MCF 10A (cell line): ENCODE measurements at regions not wholly inside any gene's neighbourhood (a gene's known extent, or its start where the extent isn't known, plus 50 kb on each side); places are given as distances from the start of the nearest gene placed in this dataset.

Source experiments
- BruUV-seq: library from RNA; stranded (reverse); fragments of 400-500 nt; replicated peaks from 2 replicates; lab custom pipeline; 2021; lab: Mats Ljungman, UMichigan
- CTCF ChIA-PET: fragments of 300-600 bp; sonication (Branson Sonifier 250); formaldehyde crosslinking; extraction: SDS; loops from one replicate; lab custom pipeline; 2021; ENCODE audit warnings: antibody characterized with exemption, inconsistent platforms; lab: Yijun Ruan, JAX
- POLR2A ChIA-PET: fragments of 300-600, 350-650 bp; sonication (Branson Sonifier 250); formaldehyde crosslinking; extraction: SDS; loops from one replicate; lab custom pipeline; 2020; ENCODE audit warnings: antibody characterized with exemption, inconsistent platforms; lab: Yijun Ruan, JAX
- DNase-seq: peaks from one replicate; pipeline ENCODE4 v3.0.0-alpha.2; 2018; ENCODE audit not compliant: unreplicated experiment
- H3K27ac Mint-ChIP-seq: one replicate; pipeline ENCODE4 v1.8.0; 2022; ENCODE audit warnings: mild to moderate bottlenecking, low read depth, mixed read lengths; ENCODE audit not compliant: unreplicated experiment
- H3K27me3 Mint-ChIP-seq: one replicate; pipeline ENCODE4 v1.8.0; 2022; ENCODE audit warnings: mixed read lengths; ENCODE audit not compliant: insufficient read depth, unreplicated experiment
- H3K36me3 Mint-ChIP-seq: one replicate; pipeline ENCODE4 v1.8.0; 2022; ENCODE audit warnings: mild to moderate bottlenecking, moderate library complexity, mixed read lengths; ENCODE audit not compliant: insufficient read depth, unreplicated experiment
- H3K4me1 Mint-ChIP-seq: one replicate; pipeline ENCODE4 v1.8.0; 2022; ENCODE audit warnings: mixed read lengths; ENCODE audit not compliant: insufficient read depth, unreplicated experiment
- H3K4me3 Mint-ChIP-seq: one replicate; pipeline ENCODE4 v1.8.0; 2022; ENCODE audit warnings: mild to moderate bottlenecking, moderate library complexity, mixed read lengths; ENCODE audit not compliant: unreplicated experiment
- H3K9me3 Mint-ChIP-seq: one replicate; pipeline ENCODE4 v1.8.0; 2022; ENCODE audit warnings: mixed read lengths; ENCODE audit not compliant: unreplicated experiment
- intact Hi-C: fragments of 100-400 bp; cut with micrococcal nuclease; formaldehyde crosslinking; loops from 2 replicates; pipeline ENCODE4 v1.14.1; 2022
- TF ChIP-seq, protein P1 (sequence below): fragments of 200-600 bp; IDR thresholded peaks from one replicate; pipeline ENCODE4 v1.8.0; 2022; ENCODE audit warnings: antibody characterized with exemption, mild to moderate bottlenecking; ENCODE audit not compliant: unreplicated experiment

- ChIA-PET CTCF (no interaction called here), POLR2A (no interaction called here)
- Mint-ChIP-seq H3K4me3 (no peak overlapping the region), H3K9me3 (no peaks in the 10 kb centered on the region), H3K36me3 (no peaks in the 10 kb centered on the region), H3K27me3 (peaks cover 21% of the 10 kb centered on the region), H3K27ac (no peak overlapping the region), H3K4me1 (peaks cover 9% of the 10 kb centered on the region)
- no TSS peak for BruUV-seq
- no peak for DNase-seq
- TF ChIP-seq, protein P1, sequence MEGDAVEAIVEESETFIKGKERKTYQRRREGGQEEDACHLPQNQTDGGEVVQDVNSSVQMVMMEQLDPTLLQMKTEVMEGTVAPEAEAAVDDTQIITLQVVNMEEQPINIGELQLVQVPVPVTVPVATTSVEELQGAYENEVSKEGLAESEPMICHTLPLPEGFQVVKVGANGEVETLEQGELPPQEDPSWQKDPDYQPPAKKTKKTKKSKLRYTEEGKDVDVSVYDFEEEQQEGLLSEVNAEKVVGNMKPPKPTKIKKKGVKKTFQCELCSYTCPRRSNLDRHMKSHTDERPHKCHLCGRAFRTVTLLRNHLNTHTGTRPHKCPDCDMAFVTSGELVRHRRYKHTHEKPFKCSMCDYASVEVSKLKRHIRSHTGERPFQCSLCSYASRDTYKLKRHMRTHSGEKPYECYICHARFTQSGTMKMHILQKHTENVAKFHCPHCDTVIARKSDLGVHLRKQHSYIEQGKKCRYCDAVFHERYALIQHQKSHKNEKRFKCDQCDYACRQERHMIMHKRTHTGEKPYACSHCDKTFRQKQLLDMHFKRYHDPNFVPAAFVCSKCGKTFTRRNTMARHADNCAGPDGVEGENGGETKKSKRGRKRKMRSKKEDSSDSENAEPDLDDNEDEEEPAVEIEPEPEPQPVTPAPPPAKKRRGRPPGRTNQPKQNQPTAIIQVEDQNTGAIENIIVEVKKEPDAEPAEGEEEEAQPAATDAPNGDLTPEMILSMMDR = no peak
- intact Hi-C loops = no loop called here
Measured at GRCh38 chr22:44594951-44595350, 96.9 kb upstream of the RTL6 start.

DNA sequence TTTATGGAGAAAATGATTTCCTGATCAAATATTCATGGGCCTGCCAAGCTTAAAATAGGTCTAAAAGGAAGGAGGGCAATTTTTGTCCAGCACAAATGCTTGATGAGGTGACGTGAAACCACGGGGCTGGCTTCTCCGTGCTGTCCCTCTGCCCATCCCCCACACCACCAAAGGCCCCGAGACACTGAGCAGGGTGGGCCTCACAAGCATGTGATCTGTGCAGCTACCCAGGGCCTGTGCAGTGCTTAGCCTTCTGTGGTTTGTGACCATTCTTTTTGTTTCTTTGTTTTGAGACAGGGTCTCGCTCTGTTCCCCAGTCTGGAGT is 94.8 kb upstream of the RTL6 start:
- BruUV-seq = no TSS peak
- Mint-ChIP-seq H3K36me3 (no peaks in the 10 kb centered on the region), H3K4me3 (no peak overlapping the region), H3K27ac (no peak overlapping the region), H3K4me1 (peaks cover 9% of the 10 kb centered on the region), H3K9me3 (no peaks in the 10 kb centered on the region), H3K27me3 (peaks cover 24% of the 10 kb centered on the region)
- intact Hi-C loops = no loop called here
- CTCF ChIA-PET = no interaction called here
- POLR2A ChIA-PET = no interaction called here
- TF ChIP-seq, protein P1 = no peak
- no peak for DNase-seq

DNA sequence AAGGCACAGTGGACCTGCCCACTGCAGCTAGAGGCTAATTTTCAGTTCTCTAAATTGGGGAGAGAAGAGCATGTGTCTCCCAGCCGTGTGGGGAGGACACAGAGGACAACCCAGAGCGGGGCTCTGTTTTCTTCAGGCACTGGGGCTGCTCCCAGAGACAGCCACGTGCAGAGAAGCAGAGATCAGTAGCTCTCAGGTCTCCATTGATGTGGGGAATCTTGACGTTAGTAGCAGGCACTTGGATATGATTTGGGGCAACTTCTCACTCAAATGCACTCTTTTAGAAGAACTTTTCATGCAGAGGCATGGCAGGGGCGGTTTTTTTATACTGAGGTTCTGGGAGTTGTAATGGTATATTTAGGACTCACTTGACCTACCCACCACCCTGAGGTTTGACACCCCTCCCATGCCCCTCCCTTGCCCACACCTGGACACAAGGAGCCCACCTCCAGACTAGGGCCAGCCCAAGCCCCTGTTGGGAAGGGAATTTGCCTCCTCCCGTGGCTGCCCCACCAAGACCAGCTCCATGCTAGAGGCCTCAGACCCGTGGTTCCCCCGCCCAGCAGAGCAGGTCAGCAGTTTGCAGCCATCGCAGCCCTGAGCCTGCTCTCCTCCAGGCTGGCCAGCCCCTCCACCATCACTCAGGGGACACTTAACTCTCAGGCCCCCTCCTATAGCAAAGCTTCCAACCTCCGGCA is 94.2 kb upstream of the RTL6 start:
- peaks cover 13% of the 10 kb centered on the region for H3K4me1 Mint-ChIP-seq
- peaks cover 30% of the 10 kb centered on the region for H3K27me3 Mint-ChIP-seq
- BruUV-seq = no TSS peak
- DNase-seq = no peak
- no peaks in the 10 kb centered on the region for H3K9me3 Mint-ChIP-seq
- CTCF ChIA-PET = no interaction called here
- no peak overlapping the region for H3K4me3 Mint-ChIP-seq
- H3K27ac Mint-ChIP-seq = no peak overlapping the region
- POLR2A ChIA-PET = no interaction called here
- intact Hi-C loops = no loop called here
- TF ChIP-seq, protein P1 = no peak
- no peaks in the 10 kb centered on the region for H3K36me3 Mint-ChIP-seq

DNA sequence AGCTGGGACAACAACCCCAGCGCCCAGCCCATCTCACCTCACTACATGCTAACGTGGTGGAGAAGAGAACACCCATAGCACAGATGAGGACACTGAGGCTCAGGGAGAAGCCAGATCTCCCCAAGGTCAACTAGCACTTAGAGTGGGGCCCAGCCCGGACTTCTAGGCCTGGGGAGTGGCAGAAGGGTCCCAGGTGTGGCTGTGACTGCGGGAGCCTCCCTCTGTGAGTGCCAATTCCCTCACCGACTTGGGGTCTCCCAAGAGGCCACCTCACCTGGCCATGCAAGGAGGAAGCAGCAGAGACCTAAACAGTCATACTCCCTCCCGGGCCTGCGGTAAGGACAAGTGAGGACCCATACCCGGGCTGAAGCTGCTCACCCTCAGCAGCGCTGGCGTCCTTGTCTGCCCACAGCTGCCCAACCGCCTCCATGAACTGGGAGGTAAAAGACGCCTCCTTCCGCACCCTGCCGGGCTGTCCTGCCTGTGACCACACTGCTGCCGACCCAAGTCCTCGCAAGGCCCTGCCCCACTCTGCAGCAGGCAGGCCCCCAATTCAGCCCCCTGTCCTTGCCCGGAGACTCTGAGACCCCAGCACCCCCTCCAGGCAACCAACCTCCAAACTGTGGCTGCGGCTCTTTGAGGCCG is 93.2 kb upstream of the RTL6 start:
- Mint-ChIP-seq H3K4me1 (peaks cover 20% of the 10 kb centered on the region), H3K9me3 (no peaks in the 10 kb centered on the region), H3K4me3 (no peak overlapping the region), H3K27me3 (peaks cover 40% of the 10 kb centered on the region), H3K27ac (no peak overlapping the region), H3K36me3 (no peaks in the 10 kb centered on the region)
- ChIA-PET POLR2A (no interaction called here), CTCF (interaction anchor here (0.5 kb wide), 1 partner anchor 243 kb away, joined by 3 read pairs; no protein-coding TSS in a partner anchor)
- no peak for DNase-seq
- BruUV-seq = no TSS peak
- TF ChIP-seq, protein P1 = no peak
- intact Hi-C loops = no loop called here
